ENCODE measurements at regions not wholly inside any gene's neighbourhood (a gene's known extent, or its start where the extent isn't known, plus 50 kb on each side); places are given as distances from the start of the nearest gene placed in this dataset.

- ATAC-seq = no peak; the same call in 2 of the 3 replicates
- no peak for TF ChIP-seq PPARA (CRISPR knock-in tag; IDR thresholded peaks at IDR 0.05; ENCODE audit: borderline replicate concordance)
- no peak for TF ChIP-seq RARB (CRISPR knock-in tag; IDR thresholded peaks at IDR 0.05)
- no peak for TF ChIP-seq TSHZ2 (CRISPR knock-in tag; IDR thresholded peaks at IDR 0.05)
- no peak for TF ChIP-seq ZC3H10 (CRISPR knock-in tag; IDR thresholded peaks at IDR 0.05)
- no peak for TF ChIP-seq SNAI2 (CRISPR knock-in tag; IDR thresholded peaks at IDR 0.05)
- no peak for TF ChIP-seq ISL1 (CRISPR knock-in tag; IDR thresholded peaks at IDR 0.05)
- no peak for TF ChIP-seq CSRNP3 (CRISPR knock-in tag; IDR thresholded peaks at IDR 0.05)
- TF ChIP-seq TOX (CRISPR knock-in tag; IDR thresholded peaks at IDR 0.05; ENCODE audit: borderline replicate concordance) = no peak
- no peak for TF ChIP-seq ZNF565 (CRISPR knock-in tag; conservative IDR thresholded peaks at IDR 0.05; ENCODE audit: low read depth)
- no peak for TF ChIP-seq ARNTL (CRISPR knock-in tag; IDR thresholded peaks at IDR 0.05; ENCODE audit: borderline replicate concordance, low read depth)
- no peak for TF ChIP-seq POU6F1 (CRISPR knock-in tag; IDR thresholded peaks at IDR 0.05; ENCODE audit: borderline replicate concordance, low read depth)
- no peak for TF ChIP-seq ESRRG (CRISPR knock-in tag; IDR thresholded peaks at IDR 0.05)
- no peak for TF ChIP-seq PATZ1 (CRISPR knock-in tag; IDR thresholded peaks at IDR 0.05; ENCODE audit: borderline replicate concordance)
- TF ChIP-seq CSDC2 (CRISPR knock-in tag; IDR thresholded peaks at IDR 0.05) = no peak
- no peak for TF ChIP-seq ZFP30 (CRISPR knock-in tag; IDR thresholded peaks at IDR 0.05)
- no peak for TF ChIP-seq TCF4 (CRISPR knock-in tag; IDR thresholded peaks at IDR 0.05; ENCODE audit: borderline replicate concordance)
- TF ChIP-seq ZNF8 (CRISPR knock-in tag; IDR thresholded peaks at IDR 0.05) = no peak
- TF ChIP-seq GLIS3 (CRISPR knock-in tag; IDR thresholded peaks at IDR 0.05) = no peak
- TF ChIP-seq ZNF70 (CRISPR knock-in tag; IDR thresholded peaks at IDR 0.05) = no peak
Measured at GRCh38 chr20:11214256-11214840, 540.5 kb upstream of the JAG1 start.

- peak; percentile 83 for ATAC-seq
Measured at GRCh38 chr20:11216451-11217314, 542.9 kb upstream of the JAG1 start.

More at GRCh38 chr20:11216451-11217314, 542.9 kb upstream of the JAG1 start:
- TF ChIP-seq ESRRG (CRISPR knock-in tag; IDR thresholded peaks at IDR 0.05) = no peak
- peak; percentile 48; the same call in 1 of the 2 replicates for TF ChIP-seq ISL1 (CRISPR knock-in tag; IDR thresholded peaks at IDR 0.05)
- TF ChIP-seq CSRNP3 (CRISPR knock-in tag; IDR thresholded peaks at IDR 0.05) = no peak
- no peak for TF ChIP-seq PPARA (CRISPR knock-in tag; IDR thresholded peaks at IDR 0.05; ENCODE audit: borderline replicate concordance)
